LoVo (cell line): ENCODE measurements at regions not wholly inside any gene's neighbourhood (a gene's known extent, or its start where the extent isn't known, plus 50 kb on each side); places are given as distances from the start of the nearest gene placed in this dataset.
"Not testable (repeated sequence)": the region's sequence is repeated elsewhere in the genome, so short reads cannot be mapped to it uniquely, and the experiment has no call there.

Source experiments
- DNase-seq: peaks from one replicate; pipeline ENCODE4 v3.0.0-alpha.2; 2016; ENCODE audit warnings: low spot score

DNA sequence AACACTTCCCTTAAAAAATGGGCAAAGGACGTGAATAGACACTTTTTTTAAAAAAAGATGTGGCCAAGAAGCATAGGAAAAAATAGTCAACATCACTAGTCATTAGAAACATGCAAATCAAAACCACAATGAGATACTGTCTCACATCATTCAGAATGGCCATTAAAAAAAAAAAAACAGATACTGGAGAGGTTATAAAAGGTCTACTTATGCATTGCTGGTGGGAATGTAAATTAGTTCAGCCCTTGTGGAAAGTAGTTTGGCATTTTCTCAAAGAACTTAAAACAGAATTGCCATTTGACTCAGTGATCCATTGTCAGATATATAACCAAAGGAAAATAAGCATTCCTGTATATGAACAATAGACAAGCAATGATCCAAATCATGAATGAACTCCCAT lies 352.8 kb upstream of the EPHA5 start:
- DNase-seq = no peak

DNA sequence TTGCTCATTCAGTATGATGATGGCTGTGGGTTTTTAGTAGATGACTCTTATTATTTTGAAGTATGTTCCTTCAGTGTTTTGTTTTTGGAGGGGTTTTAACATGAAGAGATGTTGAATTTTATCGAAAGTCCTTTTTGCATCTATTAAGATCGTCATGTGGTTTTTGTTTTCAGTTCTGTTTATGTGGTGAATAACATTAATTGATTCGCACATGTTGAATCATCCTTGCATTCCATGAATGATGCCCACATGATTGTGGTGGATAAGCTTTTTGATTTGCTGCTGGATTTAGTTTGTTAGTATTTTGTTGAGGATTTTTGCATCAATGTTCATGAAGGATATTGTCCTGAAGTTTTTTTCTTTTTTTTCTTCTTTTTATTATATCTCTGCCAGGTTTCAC lies 347.4 kb upstream of the EPHA5 start:
- no peak for DNase-seq

DNA sequence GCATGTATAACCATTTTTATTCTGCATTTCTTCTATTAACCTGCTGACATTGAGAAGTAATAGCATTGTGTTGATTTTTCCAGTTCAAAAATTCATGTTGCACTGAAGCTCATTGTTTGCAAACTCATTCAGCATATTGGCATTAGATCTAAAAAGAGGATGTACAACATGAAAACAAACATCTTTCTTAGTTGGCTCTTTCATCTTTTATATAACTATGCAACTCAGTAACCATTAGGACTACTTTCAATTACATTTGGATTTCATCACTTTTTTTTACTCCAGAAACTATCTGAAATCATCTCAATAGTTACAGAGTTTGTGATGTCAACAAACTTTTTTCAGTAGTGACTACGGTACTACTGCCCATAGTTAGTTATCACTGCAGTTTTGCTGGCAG lies 346.0 kb upstream of the EPHA5 start:
- no peak for DNase-seq

DNA sequence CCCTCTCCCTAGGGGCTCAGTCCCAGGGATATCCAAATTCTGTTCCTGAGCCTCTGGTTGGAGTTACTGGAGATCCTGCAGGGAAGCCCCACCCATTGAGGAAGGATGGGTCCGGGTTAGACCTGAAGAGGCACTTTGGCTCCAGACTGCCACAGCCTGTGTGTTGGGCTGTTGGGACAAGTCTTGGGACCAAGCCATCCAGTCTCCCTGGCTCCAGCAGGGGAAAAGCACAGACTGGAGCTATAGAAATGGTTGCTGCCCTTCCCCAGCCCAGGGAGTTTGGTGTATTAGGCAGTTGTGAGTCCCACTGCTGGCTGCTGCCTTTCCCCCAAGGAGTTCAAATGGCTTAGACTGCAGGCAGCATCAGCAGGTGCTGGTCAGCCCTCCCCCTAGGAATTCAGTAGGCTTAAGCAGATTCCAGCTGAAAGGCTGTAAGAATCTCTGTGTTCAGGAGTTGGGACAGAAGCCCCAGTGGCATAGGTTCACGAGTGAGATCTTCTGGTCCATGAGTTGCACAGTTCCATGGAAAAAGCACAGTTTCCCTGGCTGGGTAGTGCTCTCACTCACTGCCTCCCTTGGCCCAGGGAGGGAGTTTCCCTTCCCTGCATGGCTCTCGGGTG lies 344.0 kb upstream of the EPHA5 start:
- no peak for DNase-seq

DNA sequence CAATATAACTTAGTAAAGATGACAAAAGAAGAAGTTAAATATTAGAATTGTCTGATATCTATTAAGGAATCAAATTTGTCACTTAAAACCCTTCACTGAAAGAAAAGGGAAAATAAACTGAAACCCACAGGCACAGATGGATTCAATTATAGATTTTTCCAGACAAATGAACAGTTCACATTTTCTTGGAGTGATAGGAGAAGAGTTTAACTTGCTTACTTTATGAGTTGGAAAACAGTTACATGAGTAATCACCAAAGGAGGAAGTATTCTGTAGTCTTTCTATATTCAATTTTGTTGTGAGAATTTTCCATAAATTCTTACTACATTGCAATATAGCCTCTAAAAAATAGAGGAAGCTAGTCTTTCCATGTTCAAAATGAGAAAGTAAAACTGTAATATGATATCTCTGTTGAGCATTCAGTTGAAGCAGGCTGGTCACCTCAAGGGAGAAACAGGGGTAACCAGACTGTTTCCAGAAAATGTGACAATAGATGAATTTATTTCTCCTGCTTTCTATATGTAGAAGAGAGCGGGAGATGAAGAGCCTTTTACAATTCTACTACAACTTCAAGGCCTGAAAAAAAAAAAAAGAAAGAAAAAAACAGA lies 330.3 kb upstream of the EPHA5 start:
- DNase-seq = no peak

DNA sequence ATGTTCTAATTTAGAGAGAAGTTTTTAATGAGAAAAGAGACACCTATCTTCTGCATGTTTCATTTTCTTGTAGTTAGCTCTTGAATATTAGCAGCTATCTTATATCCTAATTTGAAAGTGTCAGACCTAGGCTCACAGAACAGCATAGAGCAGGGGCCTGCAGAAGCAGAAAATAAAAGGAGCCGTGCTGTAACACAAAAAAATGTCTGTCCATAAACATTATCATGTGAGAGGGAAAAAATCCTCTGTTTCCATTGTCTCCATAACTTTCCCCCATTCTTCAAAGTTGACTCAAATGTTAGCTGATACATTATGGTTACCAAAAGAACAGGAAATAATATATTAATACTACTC lies 329.2 kb upstream of the EPHA5 start:
- no peak for DNase-seq

DNA sequence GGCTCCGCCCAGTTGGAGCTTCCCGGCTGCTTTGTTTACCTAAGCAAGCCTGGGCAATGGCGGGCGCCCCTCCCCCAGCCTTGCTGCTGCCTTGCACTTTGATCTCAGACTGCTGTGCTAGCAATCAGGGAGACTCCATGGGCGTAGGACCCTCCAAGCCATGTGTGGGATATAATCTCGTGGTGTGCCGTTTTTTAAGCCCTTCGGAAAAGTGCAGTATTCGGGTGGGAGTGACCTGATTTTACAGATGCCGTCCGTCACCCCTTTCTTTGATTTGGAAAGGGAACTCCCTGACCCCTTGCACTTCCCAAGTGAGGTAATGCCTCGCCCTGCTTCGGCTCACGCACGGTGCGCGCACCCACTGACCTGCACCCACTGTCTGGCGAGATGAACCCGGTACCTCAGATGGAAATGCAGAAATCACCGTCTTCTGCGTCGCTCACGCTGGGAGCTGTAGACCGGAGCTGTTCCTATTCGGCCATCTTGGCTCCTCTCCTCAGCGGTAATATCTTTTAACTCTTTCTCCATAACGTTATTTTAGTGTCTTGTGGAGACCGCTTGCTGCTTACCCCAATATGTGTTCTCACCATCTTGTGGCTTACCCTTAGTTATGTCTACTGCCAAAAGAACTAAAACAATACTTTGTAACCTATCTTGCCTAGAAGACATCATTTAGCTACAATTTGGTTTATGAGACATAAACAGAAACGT lies 328.7 kb upstream of the EPHA5 start:
- DNase-seq = not testable (repeated sequence)

DNA sequence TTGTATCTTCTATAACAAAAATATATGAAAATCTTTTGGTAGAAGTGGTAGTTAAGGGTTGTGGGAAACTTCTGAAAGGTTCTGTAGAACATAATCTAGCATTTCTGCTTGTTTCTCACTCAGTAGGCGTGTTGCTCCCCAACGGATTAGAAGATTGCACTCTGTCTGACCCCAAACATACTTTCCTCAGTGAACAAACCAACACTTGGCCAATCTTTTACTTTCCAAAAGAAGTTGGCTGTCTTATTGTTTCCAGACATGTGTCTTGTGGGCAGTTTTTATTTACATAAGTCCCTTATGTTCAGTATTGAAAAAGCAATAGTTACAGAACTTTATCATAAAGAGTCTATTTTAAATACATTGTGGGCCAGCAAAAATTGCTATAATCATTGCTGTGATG lies 312.8 kb upstream of the EPHA5 start:
- DNase-seq = no peak

DNA sequence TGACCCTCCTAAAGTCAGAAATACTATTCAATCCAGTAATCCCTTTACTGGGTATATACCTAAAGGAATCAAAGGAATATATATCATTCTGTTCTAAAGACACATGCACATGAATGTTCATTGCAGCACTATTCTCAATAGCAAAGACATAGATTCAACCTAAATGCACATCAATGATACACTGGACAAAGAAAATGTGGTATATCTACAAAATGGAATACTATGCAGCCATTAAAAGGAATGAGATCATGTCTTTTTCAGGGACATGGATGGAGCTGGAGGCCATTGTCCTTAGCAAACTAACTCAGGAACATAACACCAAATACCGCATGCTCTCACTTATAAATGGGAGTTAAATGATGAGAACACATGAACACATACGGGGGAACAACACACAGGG lies 306.0 kb upstream of the EPHA5 start:
- no peak for DNase-seq

DNA sequence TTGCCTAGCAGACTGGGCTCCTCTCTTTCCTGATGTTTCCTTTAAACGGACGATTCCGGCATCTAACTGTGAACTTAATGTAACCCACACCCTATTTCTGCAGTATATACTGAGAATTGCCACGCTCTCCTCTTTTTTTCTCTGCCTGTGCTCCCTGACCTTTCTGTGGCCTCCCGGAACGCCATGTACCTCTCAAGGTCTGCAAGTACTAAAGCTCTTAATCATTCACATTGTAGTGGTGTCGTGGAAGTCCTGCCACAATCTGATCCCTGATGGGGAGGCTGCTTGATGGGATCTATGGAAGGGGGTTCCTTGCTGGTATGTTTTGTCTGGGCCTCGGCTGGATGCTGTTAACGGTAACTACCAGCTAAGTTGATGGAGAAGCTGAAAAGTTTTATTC lies 302.9 kb upstream of the EPHA5 start:
- no peak for DNase-seq

DNA sequence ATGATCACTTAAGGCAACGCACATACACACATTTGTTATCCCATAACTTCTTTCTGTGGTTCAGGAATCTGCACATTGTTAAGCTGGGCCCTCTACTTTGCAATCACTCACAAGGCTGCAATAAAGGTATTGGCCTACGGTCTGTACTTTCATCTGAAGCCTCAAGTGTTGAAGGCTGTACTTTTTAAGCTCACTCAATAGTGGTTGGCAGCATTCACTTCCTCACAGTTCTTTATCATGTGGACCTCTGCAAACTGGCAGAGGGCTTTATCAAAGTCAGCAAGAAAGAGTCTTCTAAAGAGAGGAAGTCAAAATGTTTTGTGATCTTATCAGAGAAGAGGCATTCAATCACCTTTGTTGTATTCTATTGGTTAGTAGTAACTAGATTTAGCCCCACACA lies 301.4 kb upstream of the EPHA5 start:
- DNase-seq = no peak

DNA sequence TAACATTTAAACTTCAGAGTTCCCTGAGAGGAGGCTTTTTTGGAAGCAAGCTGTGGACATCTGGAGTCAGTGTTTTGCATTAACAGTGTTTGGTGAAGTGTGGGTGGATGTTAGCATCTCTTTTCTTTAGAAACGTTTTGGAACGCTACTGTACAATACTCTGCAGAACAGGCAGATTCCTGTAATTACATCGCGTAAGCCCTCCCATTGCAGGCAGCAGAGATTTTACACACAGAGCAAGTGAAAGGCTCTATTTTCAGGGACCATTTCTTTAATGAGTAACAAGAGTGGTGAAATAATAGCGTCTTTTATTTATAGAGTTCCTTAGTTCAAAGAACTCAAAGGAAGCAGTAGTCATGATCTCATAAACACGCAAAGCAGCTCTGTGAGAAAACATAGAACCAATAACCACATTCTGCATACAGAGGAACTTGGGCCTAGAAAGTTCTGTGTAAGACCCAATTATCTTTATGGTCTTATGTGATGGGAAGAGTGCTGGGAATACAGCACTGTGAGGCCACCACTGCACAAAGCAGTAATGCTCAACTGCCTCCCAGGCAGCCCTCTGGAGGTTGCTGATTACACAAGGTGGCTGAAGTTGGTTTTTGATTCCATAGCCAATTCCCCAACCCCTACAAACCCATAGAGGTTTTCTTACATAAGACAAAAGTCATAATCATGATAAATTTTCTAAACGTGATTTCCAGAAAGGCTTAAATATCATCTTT lies 298.7 kb upstream of the EPHA5 start:
- DNase-seq = no peak

DNA sequence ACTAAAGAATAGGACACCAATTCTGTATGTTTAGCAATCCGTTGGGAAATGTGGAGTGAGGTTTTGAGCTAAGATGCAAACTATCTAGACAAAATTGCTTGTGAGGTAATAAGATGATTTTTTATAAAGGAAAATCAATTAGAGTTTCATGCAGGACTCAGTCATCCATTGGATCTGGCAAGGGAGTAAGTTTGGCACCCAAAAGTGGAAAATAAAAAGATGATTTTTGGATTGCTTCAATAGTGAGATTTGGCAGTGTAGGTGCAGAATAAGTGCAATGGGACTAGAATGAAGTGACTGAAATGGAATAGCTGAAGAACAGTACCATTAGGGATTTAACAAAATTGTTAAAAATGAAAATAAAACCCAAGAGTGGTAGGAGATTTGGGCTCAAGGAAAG lies 290.5 kb upstream of the EPHA5 start:
- no peak for DNase-seq

DNA sequence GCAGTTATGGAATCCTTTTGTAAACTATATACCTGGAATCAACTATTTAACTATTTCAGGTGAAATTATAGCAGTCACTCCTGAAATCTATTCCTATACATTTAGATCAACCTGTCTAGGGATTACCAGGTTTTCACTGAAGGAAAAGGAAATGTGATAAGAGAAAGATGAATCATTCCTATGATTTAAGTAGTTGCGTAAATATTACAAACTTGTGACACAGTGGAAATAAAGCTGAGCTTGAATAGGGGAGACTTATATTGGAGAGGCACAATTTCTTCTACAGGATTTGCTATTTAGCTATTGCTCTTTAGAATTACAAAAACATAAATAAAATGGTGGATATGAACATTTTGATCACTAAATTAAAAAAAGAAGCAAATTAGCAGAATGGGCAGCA lies 284.1 kb upstream of the EPHA5 start:
- DNase-seq = no peak

DNA sequence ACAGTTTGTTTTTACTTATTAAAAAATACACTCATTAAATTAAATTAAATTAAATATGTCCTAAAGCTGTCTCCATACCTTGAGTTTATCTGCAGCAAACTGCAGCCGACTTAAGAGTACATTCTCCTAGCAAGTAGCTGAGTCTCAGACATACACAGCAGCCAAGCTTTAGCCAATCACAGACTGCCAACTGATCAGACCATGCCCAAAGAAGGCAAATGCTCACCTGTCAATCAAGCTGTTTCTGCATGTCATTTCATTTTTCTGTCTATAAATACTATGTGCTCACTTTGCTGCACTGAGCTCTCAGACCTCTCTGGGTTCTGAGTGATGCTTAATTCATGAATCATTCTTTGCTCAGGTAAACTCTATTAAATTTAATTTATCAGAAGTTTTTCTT lies 280.9 kb upstream of the EPHA5 start:
- DNase-seq = no peak

DNA sequence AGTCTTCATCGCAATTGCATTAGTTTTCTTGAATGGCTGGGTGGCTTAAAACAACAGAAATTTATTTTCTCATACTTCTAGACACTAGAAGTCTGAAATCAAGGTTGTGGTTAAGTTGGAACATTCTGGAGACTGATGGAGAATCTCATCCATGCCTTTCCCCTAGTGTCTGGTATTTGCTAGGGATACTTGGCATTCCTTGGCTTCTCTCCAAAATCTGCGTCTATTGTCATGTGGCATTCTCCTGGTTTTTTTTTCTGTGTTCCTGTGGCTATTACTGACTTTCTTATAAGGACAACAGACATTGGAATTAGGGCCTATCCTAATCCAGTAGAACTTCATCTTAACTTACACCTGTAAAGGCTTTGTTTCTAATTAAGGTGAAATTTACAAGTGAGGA lies 272.8 kb upstream of the EPHA5 start:
- DNase-seq = peak; percentile 66

DNA sequence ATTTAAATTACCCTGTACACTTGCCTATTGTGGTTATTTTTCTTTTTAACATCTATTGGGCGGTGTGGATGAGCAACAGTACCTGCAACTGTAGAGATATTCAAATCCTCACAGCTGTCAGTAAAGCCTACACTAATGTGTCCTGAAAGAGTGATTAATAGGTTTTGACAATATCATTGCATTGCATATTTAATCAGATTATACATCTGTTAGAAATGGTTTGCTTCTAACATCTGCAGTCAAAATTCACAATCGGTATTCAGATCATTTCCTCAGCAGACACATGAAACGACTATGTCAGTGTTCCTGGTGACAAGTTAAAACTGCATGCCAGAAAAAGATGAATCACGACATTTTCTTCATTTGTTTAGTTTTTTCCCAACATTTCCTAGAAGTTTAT lies 254.6 kb upstream of the EPHA5 start:
- no peak for DNase-seq

DNA sequence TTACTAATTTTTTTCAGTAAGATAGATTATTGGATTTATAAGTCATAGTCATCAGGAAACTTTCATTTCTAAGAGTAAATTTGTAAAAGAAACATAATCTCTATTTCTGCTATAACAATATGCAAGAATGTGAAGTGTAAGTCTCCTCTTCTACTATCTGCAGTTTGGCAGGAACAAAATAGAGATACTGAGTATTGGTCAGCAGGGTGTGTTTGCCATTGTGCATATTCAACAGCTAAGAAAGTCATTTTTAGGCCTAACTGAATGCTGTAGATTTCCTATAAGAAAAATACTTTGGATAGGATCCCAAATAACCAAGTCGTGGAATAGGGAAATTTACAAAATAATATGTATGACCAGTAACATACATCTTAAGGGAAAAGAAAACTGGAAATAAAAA lies 253.3 kb upstream of the EPHA5 start:
- DNase-seq = no peak

DNA sequence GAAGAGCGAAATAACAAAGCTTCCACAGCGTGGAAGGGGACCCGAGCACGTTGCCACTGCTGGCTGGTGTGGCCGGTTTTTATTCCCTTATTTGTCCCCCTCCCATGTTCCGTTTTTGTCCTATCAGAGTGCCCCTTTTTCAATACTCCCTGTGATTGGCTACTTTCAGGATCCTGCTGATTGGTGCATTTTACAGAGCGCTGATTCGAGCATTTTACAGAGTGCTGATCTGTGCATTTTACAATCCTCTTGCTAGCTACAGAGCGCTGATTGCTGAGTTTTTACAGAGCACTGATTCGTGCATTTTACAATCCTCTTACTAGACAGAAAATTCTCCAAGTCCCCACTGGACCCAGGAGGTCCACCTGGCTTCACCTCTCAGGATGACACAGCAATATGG lies 250.9 kb upstream of the EPHA5 start:
- DNase-seq = no peak

DNA sequence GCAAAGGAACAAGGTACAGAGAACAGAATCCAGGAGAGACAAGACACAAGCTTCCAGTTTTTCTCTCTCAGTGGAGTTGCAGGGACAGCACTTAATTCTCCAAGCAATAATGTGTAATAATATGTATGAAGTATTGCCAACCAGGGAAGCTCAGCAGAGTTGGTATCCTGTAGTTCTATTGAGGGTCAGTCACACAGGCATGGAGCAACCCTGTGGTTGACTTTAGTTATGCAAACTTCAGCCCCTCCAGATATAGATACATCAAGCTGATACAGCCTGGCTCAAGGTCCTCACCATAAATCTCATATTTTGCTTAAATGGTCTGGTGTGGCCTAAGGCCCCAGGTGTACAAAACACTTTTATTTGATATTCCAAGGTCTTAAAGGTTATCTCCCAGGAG lies 248.6 kb upstream of the EPHA5 start:
- no peak for DNase-seq

DNA sequence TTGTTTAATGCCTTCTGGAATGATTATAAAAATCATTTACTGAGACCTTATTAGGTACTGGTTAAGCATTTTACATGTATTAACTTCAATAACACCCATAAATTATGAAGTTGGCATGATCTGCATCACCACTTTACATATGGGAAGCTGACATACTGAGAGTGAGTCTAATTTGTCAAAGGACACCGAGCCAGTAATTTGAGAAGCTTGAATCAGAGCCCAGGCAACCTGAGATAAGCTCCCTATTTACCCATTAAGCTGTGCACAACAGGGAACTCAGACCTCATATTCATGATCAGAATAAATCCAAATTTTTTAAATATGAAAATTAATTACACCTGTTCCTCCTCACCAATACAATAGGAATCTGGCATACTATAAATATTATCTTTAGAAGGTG lies 247.9 kb upstream of the EPHA5 start:
- no peak for DNase-seq

DNA sequence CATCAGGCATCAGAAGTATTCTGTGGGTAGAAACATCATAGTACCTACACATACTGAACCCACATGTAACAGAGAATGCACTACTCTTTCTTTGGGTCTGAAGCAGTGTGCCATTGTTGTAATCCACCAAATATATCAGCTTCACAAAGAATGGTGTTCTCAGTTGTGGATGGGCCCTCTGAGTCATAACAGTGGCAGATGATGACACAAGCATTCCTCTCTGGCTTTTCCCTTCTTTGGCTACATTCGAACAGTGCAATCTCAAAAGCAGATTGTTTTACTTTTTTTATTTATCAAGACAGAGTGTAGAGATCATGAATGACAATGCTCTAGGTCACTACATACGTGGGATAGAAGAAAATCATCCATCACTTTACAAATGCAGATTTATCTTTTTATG lies 247.2 kb upstream of the EPHA5 start:
- DNase-seq = no peak

DNA sequence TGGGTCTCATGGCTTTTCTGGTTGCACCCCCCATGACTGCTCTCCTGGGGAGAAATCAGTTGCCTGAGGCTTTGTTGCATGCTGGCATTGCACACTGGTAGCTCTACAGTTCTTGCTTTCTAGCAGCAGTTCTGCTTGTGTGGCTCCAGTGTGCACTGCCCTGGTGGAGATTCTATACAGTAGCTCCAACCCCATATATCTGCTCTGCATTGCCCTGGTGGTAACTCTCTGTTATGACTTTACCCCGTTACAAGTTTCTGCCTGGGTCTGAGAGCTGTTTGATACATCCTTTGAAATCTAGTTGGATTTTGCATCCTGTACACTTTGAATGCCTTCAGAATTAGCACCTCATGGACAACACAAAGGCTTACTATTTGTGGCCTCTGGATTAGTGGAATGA lies 241.4 kb upstream of the EPHA5 start:
- no peak for DNase-seq
